A673 (cell line): ENCODE measurements at regions not wholly inside any gene's neighbourhood (a gene's known extent, or its start where the extent isn't known, plus 50 kb on each side); places are given as distances from the start of the nearest gene placed in this dataset.

ENCODE experiments used
- BruUV-seq: library from RNA; stranded (reverse); fragments of 400-500 nt; replicated peaks from 2 replicates; lab custom pipeline; 2021; lab: Mats Ljungman, UMichigan
- CTCF ChIA-PET: fragments of 300-600 bp; sonication (Branson Sonifier 250); formaldehyde crosslinking; loops from one replicate; lab custom pipeline; 2022; ENCODE audit warnings: antibody characterized with exemption; lab: Charles Lee
- POLR2A ChIA-PET: fragments of 300-600 bp; sonication (Branson Sonifier 250); formaldehyde crosslinking; loops from one replicate; lab custom pipeline; 2022; ENCODE audit warnings: antibody characterized with exemption; ENCODE audit not compliant: low non-redundant PET; lab: Charles Lee
- DNase-seq: peaks from one replicate; pipeline ENCODE4 v3.0.0-alpha.2; 2015; ENCODE audit warnings: low spot score
- H3K27ac ChIP-seq: fragments of 200-600 bp; sonication (generic); 2 replicates; pipeline ENCODE4 v1.5.1; 2016; ENCODE audit warnings: mixed run types, low read depth, mild to moderate bottlenecking, mixed read lengths, antibody characterized with exemption, low read length; ENCODE audit not compliant: poor library complexity, severe bottlenecking
- H3K27me3 ChIP-seq: fragments of 200-600 bp; sonication (generic); replicated peaks from 2 replicates; pipeline ENCODE4 v1.6.1; 2017; ENCODE audit warnings: mixed run types, low read depth, mild to moderate bottlenecking, mixed read lengths, antibody characterized with exemption, low read length; ENCODE audit not compliant: insufficient read depth, poor library complexity
- H3K36me3 ChIP-seq: fragments of 200-600 bp; sonication (generic); 2 replicates; pipeline ENCODE4 v1.6.1; 2016; ENCODE audit warnings: mixed run types, mild to moderate bottlenecking, mixed read lengths, antibody characterized with exemption, low read length; ENCODE audit not compliant: insufficient read depth, poor library complexity, severe bottlenecking
- H3K4me1 ChIP-seq: fragments of 200-600 bp; sonication (generic); 2 replicates; pipeline ENCODE4 v1.6.1; 2017; ENCODE audit warnings: mixed run types, mild to moderate bottlenecking, mixed read lengths, antibody characterized with exemption, low read length; ENCODE audit not compliant: insufficient read depth, poor library complexity, severe bottlenecking
- H3K4me3 ChIP-seq: fragments of 200-600 bp; sonication (generic); 2 replicates; pipeline ENCODE4 v1.5.1; 2016; ENCODE audit warnings: low read depth, mixed run types, mild to moderate bottlenecking, mixed read lengths, low read length; ENCODE audit not compliant: poor library complexity, severe bottlenecking
- H3K9me3 ChIP-seq: fragments of 200-600 bp; sonication (generic); 2 replicates; pipeline ENCODE4 v1.6.1; 2016; ENCODE audit warnings: mixed run types, low read depth, mild to moderate bottlenecking, mixed read lengths, antibody characterized with exemption, low read length; ENCODE audit not compliant: poor library complexity, severe bottlenecking
- CTCF ChIP-seq: fragments of 300-800, 200-600 bp; sonication (generic); conservative IDR thresholded peaks from 2 replicates; pipeline ENCODE4 v1.5.1; 2017; ENCODE audit warnings: low read depth, mild to moderate bottlenecking, antibody characterized with exemption, low read length, moderate library complexity, mixed read lengths
- EZH2 ChIP-seq: fragments of 200-600 bp; sonication (generic); IDR thresholded peaks from 2 replicates; pipeline ENCODE4 v1.6.1; 2017; ENCODE audit warnings: borderline replicate concordance, low read depth, mild to moderate bottlenecking, mixed read lengths, antibody characterized with exemption, low read length; ENCODE audit not compliant: poor library complexity, severe bottlenecking
- intact Hi-C: fragments of 100-400 bp; cut with micrococcal nuclease; formaldehyde crosslinking; loops from one replicate; pipeline ENCODE4 v1.10.0; 2022; ENCODE audit not compliant: unreplicated experiment

GRCh38 chr4:81642543-81642942, 170.8 kb upstream of the RASGEF1B start:
- DNase-seq, result no peak
- Histone ChIP-seq H3K27me3 (no peaks in the 10 kb centered on the region), H3K4me3 (no peak overlapping the region), H3K36me3 (no peaks in the 10 kb centered on the region), H3K9me3 (no peaks in the 10 kb centered on the region), H3K4me1 (no peaks in the 10 kb centered on the region), H3K27ac (no peak overlapping the region)
- ChIA-PET POLR2A (no interaction called here), CTCF (no interaction called here)
- intact Hi-C loops, result no loop called here
- TF ChIP-seq CTCF (no peak), EZH2 (no peak)
- no TSS peak for BruUV-seq

- intact Hi-C loops, result no loop called here
- CTCF ChIA-PET, result no interaction called here
- POLR2A ChIA-PET, result no interaction called here
- DNase-seq, result no peak
- BruUV-seq, result no TSS peak
- no peaks in the 10 kb centered on the region for H3K36me3 ChIP-seq
- H3K27ac ChIP-seq, result no peak overlapping the region
- no peaks in the 10 kb centered on the region for H3K9me3 ChIP-seq
- no peak overlapping the region for H3K4me3 ChIP-seq
- H3K4me1 ChIP-seq, result no peaks in the 10 kb centered on the region
- H3K27me3 ChIP-seq, result no peaks in the 10 kb centered on the region
- TF ChIP-seq CTCF (no peak), EZH2 (no peak)
Measured at GRCh38 chr4:81639248-81639647, 167.5 kb upstream of the RASGEF1B start.

GRCh38 chr4:81638698-81639097, 167.0 kb upstream of the RASGEF1B start:
- no peaks in the 10 kb centered on the region for H3K27me3 ChIP-seq
- no peak overlapping the region for H3K27ac ChIP-seq
- ChIA-PET CTCF (no interaction called here), POLR2A (no interaction called here)
- intact Hi-C loops, result no loop called here
- H3K4me1 ChIP-seq, result no peaks in the 10 kb centered on the region
- no peak overlapping the region for H3K4me3 ChIP-seq
- no peaks in the 10 kb centered on the region for H3K9me3 ChIP-seq
- BruUV-seq, result no TSS peak
- no peaks in the 10 kb centered on the region for H3K36me3 ChIP-seq
- TF ChIP-seq CTCF, result no peak
- no peak for TF ChIP-seq EZH2
- no peak for DNase-seq
